GM06990 (cell line): ENCODE measurements at regions not wholly inside any gene's neighbourhood (a gene's known extent, or its start where the extent isn't known, plus 50 kb on each side); places are given as distances from the start of the nearest gene placed in this dataset.

Experiments
- DNase-seq: peaks from one replicate; pipeline ENCODE4 v3.0.0-alpha.2; 2011; ENCODE audit not compliant: insufficient read length; ENCODE audit errors: extremely low read depth
- H3K27me3 ChIP-seq: replicated peaks from 2 replicates; pipeline ENCODE4 v1.6.0; 2011; ENCODE audit warnings: low read length; ENCODE audit not compliant: control insufficient read depth, insufficient read depth
- H3K36me3 ChIP-seq: 2 replicates; pipeline ENCODE4 v1.5.1; 2011; ENCODE audit warnings: low read length; ENCODE audit not compliant: control insufficient read depth, insufficient read depth
- H3K4me3 ChIP-seq: replicated peaks from 2 replicates; pipeline ENCODE4 v1.5.1; 2011; ENCODE audit warnings: low read depth, mild to moderate bottlenecking, control low read depth, low read length
- TF ChIP-seq, protein P1 (sequence below): IDR thresholded peaks from 2 replicates; pipeline ENCODE4 v1.5.1; 2011; ENCODE audit warnings: low read length, control low read depth, mild to moderate bottlenecking, inconsistent platforms; ENCODE audit not compliant: insufficient read depth, poor library complexity, severe bottlenecking

DNA sequence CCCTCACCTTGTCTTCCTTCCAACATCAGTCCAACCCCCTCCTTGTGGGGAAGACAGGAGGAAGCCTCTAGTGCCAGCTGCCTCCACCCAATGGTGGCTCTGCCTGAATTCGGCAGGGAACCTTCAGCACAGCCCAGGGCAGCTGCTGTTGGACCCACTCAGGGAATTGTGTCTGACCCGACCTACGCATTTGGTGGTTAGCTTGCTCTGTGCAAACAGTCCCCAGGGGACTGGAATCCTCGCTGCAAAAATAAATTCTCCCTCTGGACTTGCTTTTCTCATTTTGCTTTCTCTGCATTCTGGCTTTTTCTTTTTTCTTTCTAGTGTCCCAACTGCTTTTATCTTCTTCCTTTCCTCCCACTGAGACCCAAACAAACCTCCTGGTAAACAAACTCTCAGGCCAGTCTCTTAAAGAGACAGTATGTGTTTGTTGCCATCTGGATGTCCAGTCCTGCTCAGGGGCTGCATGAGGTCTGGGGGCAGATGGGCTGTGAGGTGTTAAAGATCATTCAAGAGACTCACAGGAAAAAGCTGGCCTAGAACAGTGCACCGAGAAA is 137.7 kb upstream of the HAAO start:
- TF ChIP-seq, protein P1, sequence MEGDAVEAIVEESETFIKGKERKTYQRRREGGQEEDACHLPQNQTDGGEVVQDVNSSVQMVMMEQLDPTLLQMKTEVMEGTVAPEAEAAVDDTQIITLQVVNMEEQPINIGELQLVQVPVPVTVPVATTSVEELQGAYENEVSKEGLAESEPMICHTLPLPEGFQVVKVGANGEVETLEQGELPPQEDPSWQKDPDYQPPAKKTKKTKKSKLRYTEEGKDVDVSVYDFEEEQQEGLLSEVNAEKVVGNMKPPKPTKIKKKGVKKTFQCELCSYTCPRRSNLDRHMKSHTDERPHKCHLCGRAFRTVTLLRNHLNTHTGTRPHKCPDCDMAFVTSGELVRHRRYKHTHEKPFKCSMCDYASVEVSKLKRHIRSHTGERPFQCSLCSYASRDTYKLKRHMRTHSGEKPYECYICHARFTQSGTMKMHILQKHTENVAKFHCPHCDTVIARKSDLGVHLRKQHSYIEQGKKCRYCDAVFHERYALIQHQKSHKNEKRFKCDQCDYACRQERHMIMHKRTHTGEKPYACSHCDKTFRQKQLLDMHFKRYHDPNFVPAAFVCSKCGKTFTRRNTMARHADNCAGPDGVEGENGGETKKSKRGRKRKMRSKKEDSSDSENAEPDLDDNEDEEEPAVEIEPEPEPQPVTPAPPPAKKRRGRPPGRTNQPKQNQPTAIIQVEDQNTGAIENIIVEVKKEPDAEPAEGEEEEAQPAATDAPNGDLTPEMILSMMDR = no peak
- Histone ChIP-seq H3K36me3 (no peaks in the 10 kb centered on the region), H3K4me3 (no peak overlapping the region), H3K27me3 (no peaks in the 10 kb centered on the region)
- DNase-seq = no peak

DNA sequence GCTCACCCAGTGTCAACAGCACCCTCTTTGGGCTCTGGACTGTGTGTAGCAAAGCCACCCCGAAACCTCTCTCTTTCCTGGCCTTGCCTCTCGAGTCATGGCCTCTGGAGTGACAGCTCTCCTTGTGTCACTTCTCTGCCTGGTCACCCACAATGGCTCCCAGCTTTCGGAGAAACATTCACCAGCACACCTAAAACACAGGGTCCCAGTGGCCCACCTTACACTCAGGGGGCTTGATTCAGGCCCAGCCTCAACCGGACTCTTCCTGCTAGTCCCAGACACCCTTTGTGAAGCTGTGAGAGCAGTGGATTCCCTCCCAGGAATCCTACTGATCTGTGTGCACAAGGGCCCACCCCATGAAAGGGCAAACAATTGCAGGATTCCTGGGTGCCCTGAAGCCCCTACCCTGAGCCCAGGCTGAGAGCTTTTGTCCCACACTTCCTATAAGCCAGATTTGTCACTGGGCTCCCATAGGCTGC is 137.2 kb upstream of the HAAO start:
- H3K27me3 ChIP-seq = no peaks in the 10 kb centered on the region
- DNase-seq = no peak
- no peak overlapping the region for H3K4me3 ChIP-seq
- no peaks in the 10 kb centered on the region for H3K36me3 ChIP-seq
- TF ChIP-seq, protein P1 = no peak

DNA sequence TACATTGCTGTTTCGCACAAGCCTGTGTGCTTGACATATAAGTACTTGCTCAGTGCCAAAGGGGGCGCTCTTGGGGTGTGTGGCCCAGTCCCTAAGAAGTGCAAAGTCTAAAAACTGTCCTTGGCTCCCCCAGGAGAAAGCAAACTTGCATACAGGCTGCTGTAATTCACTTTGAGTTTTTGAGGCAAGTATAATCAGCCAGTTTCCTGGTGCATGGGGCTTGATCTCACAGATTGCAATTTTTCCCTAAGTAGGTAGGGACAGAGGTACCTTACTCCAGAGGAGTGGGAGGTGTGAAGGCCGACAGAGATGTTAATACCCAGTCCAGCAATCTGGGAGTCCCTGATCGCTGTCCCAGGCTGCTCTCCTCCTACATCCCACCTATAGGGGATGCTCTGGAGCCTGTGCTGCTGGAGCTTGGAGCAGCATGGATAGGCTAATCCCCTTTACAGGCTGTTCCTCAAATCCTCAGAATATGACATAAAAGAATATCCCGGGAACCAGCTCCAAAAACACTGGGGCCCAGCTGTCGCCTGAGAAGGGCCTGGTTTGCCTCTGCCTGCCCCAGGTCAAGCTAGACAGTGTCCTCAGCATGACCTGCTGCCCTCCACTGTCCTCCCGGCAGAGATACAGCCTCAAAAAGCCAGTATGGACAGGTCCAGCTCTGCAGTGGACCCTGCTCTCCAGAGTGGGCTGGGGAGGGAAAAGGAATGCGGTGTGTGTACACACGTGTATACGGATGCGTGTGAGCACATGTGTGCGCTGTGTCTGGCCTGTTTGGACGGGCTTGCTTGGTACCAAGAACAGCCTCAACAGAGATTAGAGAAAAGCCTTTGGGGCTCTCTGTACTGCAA is 136.5 kb upstream of the HAAO start:
- TF ChIP-seq, protein P1 = no peak
- no peaks in the 10 kb centered on the region for H3K36me3 ChIP-seq
- no peak for DNase-seq
- no peak overlapping the region for H3K4me3 ChIP-seq
- no peaks in the 10 kb centered on the region for H3K27me3 ChIP-seq

DNA sequence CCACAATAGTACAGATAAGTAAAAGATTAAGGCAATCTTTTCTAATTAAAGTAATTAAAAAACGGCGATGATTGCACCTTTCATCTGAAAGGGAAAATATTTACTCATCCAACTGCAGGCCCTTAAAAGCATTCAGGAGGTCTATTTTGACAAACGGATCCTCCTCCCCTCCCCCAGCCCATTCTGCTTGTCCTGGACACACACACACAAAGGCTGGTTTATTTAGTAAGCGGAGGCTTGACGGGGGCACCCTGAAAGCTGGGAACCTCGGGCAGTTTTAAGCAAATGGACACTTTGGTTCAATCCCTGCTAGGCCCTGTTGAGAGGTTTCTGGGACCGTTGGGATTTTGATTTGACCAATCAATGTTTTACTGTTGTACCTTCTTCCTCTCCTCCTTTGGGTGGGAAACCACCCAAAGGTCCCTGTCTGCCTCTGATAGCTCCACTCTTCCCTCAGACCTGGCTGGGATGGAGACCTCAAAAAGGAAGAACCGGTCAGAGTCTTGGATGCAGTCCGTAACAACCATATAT is 135.8 kb upstream of the HAAO start:
- no peaks in the 10 kb centered on the region for H3K27me3 ChIP-seq
- TF ChIP-seq, protein P1 = no peak
- no peak overlapping the region for H3K4me3 ChIP-seq
- no peaks in the 10 kb centered on the region for H3K36me3 ChIP-seq
- DNase-seq = no peak

DNA sequence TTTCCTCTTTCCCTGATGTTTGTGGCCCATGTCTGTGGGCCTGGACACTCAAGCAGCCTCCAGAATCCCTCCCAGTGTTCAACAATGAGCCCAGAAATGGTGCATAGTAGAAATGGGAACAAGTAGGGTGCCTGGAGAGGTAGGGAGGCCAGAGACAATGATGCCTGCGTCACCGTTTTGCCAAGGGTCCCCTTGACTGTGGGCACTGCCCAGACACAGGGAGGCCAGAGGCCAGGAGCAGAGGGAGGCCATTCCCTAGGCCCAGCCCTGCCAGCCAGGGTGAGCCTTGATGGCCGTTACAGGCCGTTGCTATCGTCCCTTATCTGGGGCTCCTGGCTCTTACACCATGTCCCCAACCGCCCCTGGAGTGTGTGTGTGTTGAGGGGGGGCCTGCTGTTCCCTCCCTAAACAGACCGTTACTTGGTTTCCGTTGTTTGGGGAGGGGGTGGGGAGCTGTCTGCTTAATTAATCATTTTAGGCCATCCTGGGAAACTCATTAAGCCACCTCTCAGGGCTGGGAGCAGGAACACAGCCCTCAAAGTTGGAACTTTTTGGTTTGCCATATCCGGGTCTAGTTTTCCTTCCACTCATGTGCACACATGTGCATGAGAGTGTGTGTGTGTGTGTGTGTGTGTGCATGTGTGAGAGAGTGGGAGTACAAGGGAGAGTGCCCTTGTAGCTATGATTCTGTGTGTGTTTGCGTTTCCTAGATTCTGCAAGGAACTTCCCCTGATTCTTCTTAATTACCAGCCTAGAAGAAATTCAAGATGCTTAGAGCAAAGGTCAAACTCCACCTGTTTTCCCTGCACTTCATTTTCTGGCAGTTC is 135.2 kb upstream of the HAAO start:
- Histone ChIP-seq H3K36me3 (no peaks in the 10 kb centered on the region), H3K4me3 (no peak overlapping the region), H3K27me3 (no peaks in the 10 kb centered on the region)
- no peak for DNase-seq
- TF ChIP-seq, protein P1 = no peak
